Keratinocyte (primary cell): ENCODE measurements at regions not wholly inside any gene's neighbourhood (a gene's known extent, or its start where the extent isn't known, plus 50 kb on each side); places are given as distances from the start of the nearest gene placed in this dataset.

Experiments used
- DNase-seq: peaks from one replicate; pipeline ENCODE4 v3.0.0-alpha.2; 2011; ENCODE audit warnings: low read depth, missing footprints, low spot score
- FAIRE-seq: peaks from 2 replicates; lab custom pipeline; 2011; peaks lifted over from hg19 to GRCh38; lab: Jason Lieb, UNC
- H2AFZ ChIP-seq: 2 replicates; pipeline ENCODE4 v1.6.0; 2012; ENCODE audit warnings: low read length, control low read depth, inconsistent platforms; ENCODE audit not compliant: control insufficient read depth
- H3K27ac ChIP-seq: 2 replicates; pipeline ENCODE4 v1.5.1; 2011; ENCODE audit warnings: low read length; ENCODE audit not compliant: control insufficient read depth, insufficient read depth
- H3K27me3 ChIP-seq: 3 replicates; pipeline ENCODE4 v1.6.0; 2011; ENCODE audit warnings: low read length; ENCODE audit not compliant: control insufficient read depth, insufficient read depth; ENCODE audit errors: extremely low read depth
- H3K36me3 ChIP-seq, 2 experiments: 2 replicates in 1 of 2; 3 replicates in 1 of 2; pipeline ENCODE4 v1.5.1; 2011; ENCODE audit warnings: low read length in 2 of 2, mild to moderate bottlenecking in 1 of 2; ENCODE audit not compliant: control insufficient read depth in 2 of 2, insufficient read depth in 2 of 2; ENCODE audit errors: extremely low read depth in 1 of 2
- H3K4me1 ChIP-seq: 3 replicates; pipeline ENCODE4 v1.5.1; 2011; ENCODE audit warnings: low read length; ENCODE audit not compliant: control insufficient read depth, insufficient read depth; ENCODE audit errors: extremely low read depth
- H3K4me2 ChIP-seq: 3 replicates; pipeline ENCODE4 v1.6.0; 2011; ENCODE audit warnings: low read depth, low read length; ENCODE audit not compliant: control insufficient read depth, insufficient read depth; ENCODE audit errors: extremely low read depth
- H3K4me3 ChIP-seq, 3 experiments: fragments of 200-600 bp in 1 of 3; sonication (generic) in 1 of 3; 2 replicates in 2 of 3; 3 replicates in 1 of 3; pipeline ENCODE4 v1.5.1; 2011 to 2016; ENCODE audit warnings: low read length in 3 of 3, mild to moderate bottlenecking in 3 of 3, control low read depth in 2 of 3, inconsistent platforms in 1 of 3, low read depth in 1 of 3, mixed read lengths in 1 of 3, mixed run types in 1 of 3, moderate library complexity in 1 of 3; ENCODE audit not compliant: control insufficient read depth in 2 of 3, insufficient read depth in 2 of 3; ENCODE audit errors: extremely low read depth in 1 of 3
- H3K79me2 ChIP-seq: 2 replicates; pipeline ENCODE4 v1.6.0; 2012; ENCODE audit warnings: low read length; ENCODE audit not compliant: control insufficient read depth, insufficient read depth
- H3K9ac ChIP-seq: 3 replicates; pipeline ENCODE4 v1.6.0; 2011; ENCODE audit warnings: low read length; ENCODE audit not compliant: control insufficient read depth, insufficient read depth; ENCODE audit errors: extremely low read depth
- H3K9me1 ChIP-seq: 3 replicates; pipeline ENCODE4 v1.6.0; 2011; ENCODE audit warnings: low read length; ENCODE audit not compliant: control insufficient read depth, insufficient read depth; ENCODE audit errors: extremely low read depth
- H3K9me3 ChIP-seq: 2 replicates; pipeline ENCODE4 v1.5.1; 2012; ENCODE audit warnings: low read depth, low read length; ENCODE audit not compliant: control insufficient read depth
- H4K20me1 ChIP-seq: 3 replicates; pipeline ENCODE4 v1.6.0; 2011; ENCODE audit warnings: low read length; ENCODE audit not compliant: control insufficient read depth, insufficient read depth; ENCODE audit errors: extremely low read depth
- CTCF ChIP-seq, 3 experiments: IDR thresholded peaks in 1 of 3; conservative IDR thresholded peaks in 1 of 3; optimal IDR thresholded peaks in 1 of 3; 2 replicates in 2 of 3; 3 replicates in 1 of 3; pipeline versions ENCODE3 to v1.5.1; 2011; ENCODE audit warnings: low read length in 3 of 3, mild to moderate bottlenecking in 3 of 3, moderate library complexity in 2 of 3, control low read depth in 1 of 3, inconsistent platforms in 1 of 3; ENCODE audit not compliant: insufficient read depth in 2 of 3; ENCODE audit errors: extremely low read depth in 1 of 3
- EZH2 ChIP-seq: IDR thresholded peaks from one replicate; pipeline ENCODE4 v1.6.1; 2012; ENCODE audit warnings: inconsistent platforms, mild to moderate bottlenecking, low read length, moderate library complexity
- dilution Hi-C: fragments of 300-500 bp; cut with MboI; formaldehyde crosslinking; loops from one replicate; pipeline ENCODE4 v1.7.0; 2020; ENCODE audit warnings: low sequenced_read_pairs; ENCODE audit not compliant: extremely low pct_ligation_motif_present

GRCh38 chr9:12056874-12057273 lies 636.3 kb upstream of the TYRP1 start:
- no peaks in the 10 kb centered on the region for H3K4me1 ChIP-seq
- H3K9ac ChIP-seq = no peak overlapping the region
- H3K27me3 ChIP-seq = no peaks in the 10 kb centered on the region
- peaks cover 2% of the 10 kb centered on the region for H3K9me3 ChIP-seq
- no peaks in the 10 kb centered on the region for H3K36me3 ChIP-seq
- H2AFZ ChIP-seq = no peak overlapping the region
- H3K4me2 ChIP-seq = no peak overlapping the region
- no peak for DNase-seq
- no peaks in the 10 kb centered on the region for H4K20me1 ChIP-seq
- dilution Hi-C loops = no loop called here
- H3K79me2 ChIP-seq = no peaks in the 10 kb centered on the region
- H3K27ac ChIP-seq = no peak overlapping the region
- H3K9me1 ChIP-seq = no peaks in the 10 kb centered on the region
- H3K4me3 ChIP-seq = no peak overlapping the region
- TF ChIP-seq EZH2 (no peak), CTCF (optimal IDR thresholded peaks at IDR 0.05 in 1 of 3, IDR thresholded peaks at IDR 0.05 in 1 of 3, conservative IDR thresholded peaks at IDR 0.05 in 1 of 3; ENCODE audit: extremely low read depth in 1 of 3, insufficient read depth in 2 of 3, low read length in 3 of 3) (no peak)
- no peak for FAIRE-seq

GRCh38 chr9:12060067-12060466 lies 633.1 kb upstream of the TYRP1 start:
- Histone ChIP-seq H3K4me2 (no peak overlapping the region), H3K9me1 (no peaks in the 10 kb centered on the region), H3K79me2 (no peaks in the 10 kb centered on the region), H2AFZ (no peak overlapping the region), H3K4me1 (no peaks in the 10 kb centered on the region), H3K4me3 (no peak overlapping the region), H4K20me1 (no peaks in the 10 kb centered on the region), H3K9ac (no peak overlapping the region), H3K27ac (no peak overlapping the region), H3K27me3 (no peaks in the 10 kb centered on the region), H3K36me3 (no peaks in the 10 kb centered on the region), H3K9me3 (no peaks in the 10 kb centered on the region)
- dilution Hi-C loops = no loop called here
- FAIRE-seq = no peak
- DNase-seq = no peak
- TF ChIP-seq CTCF (optimal IDR thresholded peaks at IDR 0.05 in 1 of 3, IDR thresholded peaks at IDR 0.05 in 1 of 3, conservative IDR thresholded peaks at IDR 0.05 in 1 of 3; ENCODE audit: extremely low read depth in 1 of 3, insufficient read depth in 2 of 3, low read length in 3 of 3) (no peak), EZH2 (no peak)
